Esophagus squamous epithelium (tissue), 5 donors: ENCODE measurements at regions not wholly inside any gene's neighbourhood (a gene's known extent, or its start where the extent isn't known, plus 50 kb on each side); places are given as distances from the start of the nearest gene placed in this dataset.

Source experiments
- DNase-seq: peaks from one replicate; lab custom pipeline; 2025; lab: John Stamatoyannopoulos, UW
- H3K27ac ChIP-seq, 4 donors: fragments of 200-600 bp; sonication (generic); one replicate each; pipeline ENCODE4 v1.5.1; 2016 to 2019; ENCODE audit warnings: mild to moderate bottlenecking in 1 of 4
- H3K27me3 ChIP-seq, 4 donors: fragments of 200-600 bp; sonication (generic); 1 replicate in 3 of 4; 2 replicates in 1 of 4; pipeline versions ENCODE4 v1.5.1 to v1.6.0; 2017 to 2021; ENCODE audit warnings: antibody characterized with exemption in 1 of 4
- H3K36me3 ChIP-seq, 3 donors: fragments of 200-600 bp; sonication (generic); one replicate each; pipeline ENCODE4 v1.5.1; 2016 to 2019
- H3K4me1 ChIP-seq, 3 donors: fragments of 200-600 bp; sonication (generic); one replicate each; pipeline ENCODE4 v1.5.1; 2017 to 2019
- H3K4me3 ChIP-seq, 4 donors: fragments of 200-600 bp; sonication (generic); 1 replicate in 3 of 4; 2 replicates in 1 of 4; pipeline ENCODE4 v1.5.1; 2016 to 2019; ENCODE audit warnings: mild to moderate bottlenecking in 2 of 4, moderate library complexity in 1 of 4
- H3K9me3 ChIP-seq, 3 donors: fragments of 200-600 bp; sonication (generic); one replicate each; pipeline ENCODE4 v1.5.1; 2016 to 2019
- POLR2A ChIP-seq, 4 donors: fragments of 450-650 bp; IDR thresholded peaks; one replicate each; pipeline ENCODE4 v1.6.1; 2017; ENCODE audit warnings: antibody characterized with exemption in 4 of 4, mild to moderate bottlenecking in 4 of 4, moderate library complexity in 3 of 4
- WGBS, 2 donors: methylation state at CpG; one replicate each; pipeline ENCODE4 v1.1.5; 2018; 5-methylcytosine and 5-hydroxymethylcytosine counted together
- intact Hi-C: fragments of 100-400 bp; cut with DNase I; formaldehyde crosslinking; loops from one replicate; pipeline ENCODE4 v1.15.0; 2022
- TF ChIP-seq, protein P1 (sequence below), 6 experiments: fragments of 450-650 bp in 4 of 6; fragments of 200-600 bp in 2 of 6; sonication (generic) in 2 of 6; IDR thresholded peaks; one replicate each; pipeline ENCODE4 v1.5.1; 2016 to 2019; ENCODE audit warnings: antibody characterized with exemption in 6 of 6, mild to moderate bottlenecking in 4 of 6, moderate library complexity in 4 of 6
- donor health status: DM: yes; HTN: yes; CAD: no.

DNA sequence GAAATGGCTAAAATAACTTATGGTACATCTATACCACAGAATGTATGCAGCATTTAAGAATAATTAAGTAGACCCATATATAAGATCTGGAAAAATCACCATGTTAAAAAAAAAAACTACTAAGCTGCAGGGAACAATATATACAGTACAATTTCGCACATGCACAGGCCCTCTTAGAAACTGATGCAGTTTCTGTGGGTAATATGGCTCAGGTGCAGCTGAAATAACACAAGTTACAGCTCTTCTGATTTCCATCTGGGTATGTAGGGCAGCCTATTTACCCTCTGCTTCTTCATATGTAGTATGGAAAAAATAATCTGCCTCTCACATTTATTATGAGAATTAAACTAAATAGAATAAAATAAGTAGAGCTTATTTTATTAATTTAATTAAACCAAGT, 82.9 kb downstream of the YIPF5 start:
- H3K27me3 ChIP-seq, result no peaks in the 10 kb centered on the region
- no peak overlapping the region for H3K4me3 ChIP-seq
- intact Hi-C loops, result no loop called here
- no peaks in the 10 kb centered on the region for H3K9me3 ChIP-seq
- WGBS, 2 donors, result 88 to 94% methylated on average over 1 of the region's 1 CpG
- TF ChIP-seq, protein P1, sequence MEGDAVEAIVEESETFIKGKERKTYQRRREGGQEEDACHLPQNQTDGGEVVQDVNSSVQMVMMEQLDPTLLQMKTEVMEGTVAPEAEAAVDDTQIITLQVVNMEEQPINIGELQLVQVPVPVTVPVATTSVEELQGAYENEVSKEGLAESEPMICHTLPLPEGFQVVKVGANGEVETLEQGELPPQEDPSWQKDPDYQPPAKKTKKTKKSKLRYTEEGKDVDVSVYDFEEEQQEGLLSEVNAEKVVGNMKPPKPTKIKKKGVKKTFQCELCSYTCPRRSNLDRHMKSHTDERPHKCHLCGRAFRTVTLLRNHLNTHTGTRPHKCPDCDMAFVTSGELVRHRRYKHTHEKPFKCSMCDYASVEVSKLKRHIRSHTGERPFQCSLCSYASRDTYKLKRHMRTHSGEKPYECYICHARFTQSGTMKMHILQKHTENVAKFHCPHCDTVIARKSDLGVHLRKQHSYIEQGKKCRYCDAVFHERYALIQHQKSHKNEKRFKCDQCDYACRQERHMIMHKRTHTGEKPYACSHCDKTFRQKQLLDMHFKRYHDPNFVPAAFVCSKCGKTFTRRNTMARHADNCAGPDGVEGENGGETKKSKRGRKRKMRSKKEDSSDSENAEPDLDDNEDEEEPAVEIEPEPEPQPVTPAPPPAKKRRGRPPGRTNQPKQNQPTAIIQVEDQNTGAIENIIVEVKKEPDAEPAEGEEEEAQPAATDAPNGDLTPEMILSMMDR (IDR thresholded peaks at IDR 0.05), result no peak
- no peak for TF ChIP-seq POLR2A (IDR thresholded peaks at IDR 0.05)
- DNase-seq, result no peak
- H3K4me1 ChIP-seq, result peaks cover 0 to 16% (median 0%) of the 10 kb centered on the region in 3 donors
- H3K27ac ChIP-seq, result no peak overlapping the region
- H3K36me3 ChIP-seq, result no peaks in the 10 kb centered on the region

DNA sequence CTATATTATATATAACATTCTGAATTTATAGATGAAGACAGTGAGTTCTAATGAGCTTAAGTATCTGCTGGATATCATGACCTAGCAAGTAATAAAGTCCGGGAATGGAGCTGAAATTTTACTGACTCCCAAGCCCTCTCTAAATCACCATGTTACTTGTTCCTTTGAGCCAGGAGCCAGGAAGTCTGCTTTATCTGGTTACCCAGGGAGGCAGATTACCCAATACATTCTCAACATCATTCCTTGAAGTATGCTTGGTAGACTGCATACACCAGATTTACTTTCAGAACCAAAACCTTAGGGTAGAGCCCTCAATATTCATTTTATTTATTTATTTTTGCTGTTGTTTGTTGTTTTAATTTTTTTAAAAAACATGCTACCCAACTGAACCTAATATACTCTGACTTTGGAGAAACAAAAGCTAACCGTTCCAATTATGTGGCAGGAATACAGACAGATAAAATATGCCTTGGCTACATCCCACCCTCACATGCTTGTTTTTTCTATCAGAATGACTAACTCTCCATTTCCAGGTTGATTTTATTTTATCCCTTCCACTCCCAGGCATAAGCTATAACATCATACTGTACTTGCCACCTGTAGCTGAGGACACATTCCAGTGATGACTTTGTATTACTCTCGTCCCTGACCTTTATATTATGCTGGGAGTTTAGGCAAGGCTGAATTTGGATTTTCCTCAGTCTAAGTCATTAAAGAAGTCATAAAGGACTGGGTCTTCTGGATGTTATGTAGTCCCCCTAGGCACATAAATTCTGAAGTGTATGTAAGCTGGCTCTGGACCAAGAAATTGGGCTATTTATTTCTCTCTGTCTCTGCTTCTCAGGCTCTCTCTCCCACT, 82.0 kb downstream of the YIPF5 start:
- H3K27ac ChIP-seq, result no peak overlapping the region
- no peaks in the 10 kb centered on the region for H3K27me3 ChIP-seq
- WGBS, 2 donors, result 79 to 86% methylated on average over 3 of the region's 3 CpGs
- H3K4me1 ChIP-seq, result peaks cover 0 to 16% (median 0%) of the 10 kb centered on the region in 3 donors
- H3K36me3 ChIP-seq, result no peaks in the 10 kb centered on the region
- no peak for DNase-seq
- TF ChIP-seq, protein P1 (IDR thresholded peaks at IDR 0.05), result no peak
- TF ChIP-seq POLR2A (IDR thresholded peaks at IDR 0.05), result no peak
- no peak overlapping the region for H3K4me3 ChIP-seq
- H3K9me3 ChIP-seq, result no peaks in the 10 kb centered on the region
- intact Hi-C loops, result no loop called here

DNA sequence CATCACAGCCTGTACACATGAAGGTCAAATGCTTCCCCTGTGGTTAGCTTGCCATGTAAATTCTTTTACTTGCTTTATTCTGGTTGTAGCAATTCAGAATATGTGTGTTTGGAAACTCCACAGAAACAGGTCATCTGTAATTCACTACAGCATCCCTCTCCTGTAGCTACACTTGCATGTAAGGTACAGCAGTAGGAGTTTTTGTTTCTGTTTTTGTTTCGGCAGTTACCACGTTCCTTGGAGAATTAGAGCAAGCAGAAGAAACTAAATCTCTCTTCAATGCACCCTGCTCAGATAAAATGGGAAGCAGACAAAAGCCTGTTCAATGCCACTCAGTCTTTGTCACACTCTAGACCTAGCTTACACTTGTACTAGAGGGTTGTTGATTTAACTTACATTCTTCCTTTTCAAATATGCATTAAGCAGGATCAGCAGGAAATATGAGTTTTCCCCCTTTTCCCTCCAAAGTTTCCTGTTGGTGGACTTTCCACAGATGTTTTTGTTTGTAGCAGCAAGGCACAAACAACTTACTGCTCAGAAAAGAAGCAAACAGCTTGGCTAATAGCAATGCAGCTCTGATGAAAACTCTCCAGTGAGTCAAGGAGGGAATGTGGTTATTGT, 80.9 kb downstream of the YIPF5 start:
- no peaks in the 10 kb centered on the region for H3K27me3 ChIP-seq
- WGBS, 2 donors, result 0 to 33% methylated on average over 2 of the region's 2 CpGs
- no peak for DNase-seq

DNA sequence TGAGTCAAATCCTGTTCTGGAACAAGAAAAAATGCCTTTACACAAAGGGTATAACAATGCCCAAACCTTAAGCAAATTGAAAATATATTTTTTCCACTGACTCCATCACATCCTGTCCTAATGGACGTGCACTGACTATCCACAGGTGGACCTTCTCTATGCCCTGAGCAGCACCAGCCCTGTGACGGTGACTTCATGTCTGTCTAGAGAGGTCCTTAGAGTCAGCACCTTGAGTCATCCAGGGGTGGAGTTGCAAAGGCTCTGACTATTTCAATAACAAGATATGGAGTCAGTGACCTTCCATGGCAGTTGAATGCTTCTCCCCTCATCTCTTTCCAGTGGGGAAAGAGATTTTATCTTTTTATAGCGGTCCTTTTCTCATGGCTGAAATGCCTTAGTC, 78.0 kb downstream of the YIPF5 start:
- Histone ChIP-seq H3K4me1 (peaks cover 0 to 16% (median 0%) of the 10 kb centered on the region in 3 donors), H3K27me3 (no peaks in the 10 kb centered on the region), H3K27ac (no peak overlapping the region), H3K9me3 (peaks cover 0 to 2% (median 0%) of the 10 kb centered on the region in 3 donors), H3K4me3 (no peak overlapping the region), H3K36me3 (no peaks in the 10 kb centered on the region)
- WGBS, 2 donors, result 84 to 91% methylated on average over 3 of the region's 3 CpGs
- intact Hi-C loops, result no loop called here
- DNase-seq, result no peak
- TF ChIP-seq, protein P1 (IDR thresholded peaks at IDR 0.05), result no peak
- no peak for TF ChIP-seq POLR2A (IDR thresholded peaks at IDR 0.05)

More for the DNA sequence above, 80.9 kb downstream of the YIPF5 start:
- Histone ChIP-seq H3K9me3 (no peaks in the 10 kb centered on the region), H3K4me3 (no peak overlapping the region), H3K27ac (no peak overlapping the region), H3K36me3 (no peaks in the 10 kb centered on the region), H3K4me1 (peaks cover 0 to 16% (median 0%) of the 10 kb centered on the region in 3 donors)
- no peak for TF ChIP-seq POLR2A (IDR thresholded peaks at IDR 0.05)
- TF ChIP-seq, protein P1 (IDR thresholded peaks at IDR 0.05), result no peak
- intact Hi-C loops, result no loop called here

DNA sequence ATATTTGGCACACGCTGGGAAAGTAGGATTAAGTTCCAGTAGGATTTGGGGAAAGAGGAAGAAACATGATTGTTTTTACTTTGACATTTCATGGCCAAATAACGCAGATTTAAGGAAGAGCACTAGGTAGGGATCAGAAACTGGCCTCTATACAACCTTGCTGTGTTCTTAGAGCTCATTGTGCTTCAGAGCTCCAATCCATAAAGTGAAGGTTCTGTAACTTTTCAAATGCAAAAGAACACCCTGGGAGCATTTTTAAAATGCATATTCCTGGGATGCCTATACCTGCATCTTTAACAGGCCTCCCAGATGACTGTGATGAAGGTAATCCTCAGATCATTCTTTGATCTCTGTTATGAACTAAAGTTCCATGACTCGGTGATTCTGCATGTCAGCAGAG, 77.1 kb downstream of the YIPF5 start:
- intact Hi-C loops, result no loop called here
- 67 to 88% methylated on average over 3 of the region's 3 CpGs for WGBS, 2 donors

More for the DNA sequence above, 77.1 kb downstream of the YIPF5 start:
- no peak for DNase-seq
- Histone ChIP-seq H3K9me3 (peaks cover 0 to 4% (median 0%) of the 10 kb centered on the region in 3 donors), H3K4me3 (no peak overlapping the region), H3K36me3 (no peaks in the 10 kb centered on the region), H3K27ac (no peak overlapping the region), H3K27me3 (no peaks in the 10 kb centered on the region), H3K4me1 (peaks cover 0 to 16% (median 0%) of the 10 kb centered on the region in 3 donors)
- no peak for TF ChIP-seq POLR2A (IDR thresholded peaks at IDR 0.05)
- TF ChIP-seq, protein P1 (IDR thresholded peaks at IDR 0.05), result no peak
